GM21367 (cell line): ENCODE measurements at regions not wholly inside any gene's neighbourhood (a gene's known extent, or its start where the extent isn't known, plus 50 kb on each side); places are given as distances from the start of the nearest gene placed in this dataset.

ENCODE experiments used
- ATAC-seq: cut with Tn5 transposase; IDR thresholded peaks from one replicate; pipeline ENCODE4 v1.9.1; 2021; ENCODE audit not compliant: unreplicated experiment

GRCh38 chrX:82070948-82071347 is 869.0 kb downstream of the SH3BGRL start:
- no peak for ATAC-seq

GRCh38 chrX:82081027-82081426 is 879.1 kb downstream of the SH3BGRL start:
- no peak for ATAC-seq

GRCh38 chrX:82087699-82088098 is 885.8 kb downstream of the SH3BGRL start:
- ATAC-seq = no peak

GRCh38 chrX:82092307-82092706 is 890.4 kb downstream of the SH3BGRL start:
- ATAC-seq = no peak

GRCh38 chrX:82125103-82125502 is 923.2 kb downstream of the SH3BGRL start:
- ATAC-seq = no peak

GRCh38 chrX:82127228-82128123 is 925.6 kb downstream of the SH3BGRL start:
- peak; percentile 81 for ATAC-seq

- no peak for ATAC-seq
These were observed 932.5 kb downstream of the SH3BGRL start for GRCh38 chrX:82134378-82134777.

GRCh38 chrX:82141942-82142341 is 940.0 kb downstream of the SH3BGRL start:
- no peak for ATAC-seq

GRCh38 chrX:82161195-82161594 is 959.3 kb downstream of the SH3BGRL start:
- no peak for ATAC-seq

- ATAC-seq = no peak
These were observed 961.8 kb downstream of the SH3BGRL start for GRCh38 chrX:82163701-82164100.

GRCh38 chrX:82196866-82197265 is 995.0 kb downstream of the SH3BGRL start:
- no peak for ATAC-seq

- ATAC-seq = no peak
These were observed 1007.1 kb downstream of the SH3BGRL start for GRCh38 chrX:82208975-82209374.

GRCh38 chrX:82218361-82218760 is 1016.5 kb downstream of the SH3BGRL start:
- peak; percentile 77 for ATAC-seq

GRCh38 chrX:82219129-82219528 is 1017.2 kb downstream of the SH3BGRL start:
- ATAC-seq = no peak

GRCh38 chrX:82224961-82225360 is 1023.1 kb downstream of the SH3BGRL start:
- ATAC-seq = no peak

- ATAC-seq = no peak
These were observed 1028.1 kb downstream of the SH3BGRL start for GRCh38 chrX:82230013-82230412.

GRCh38 chrX:82232679-82233078 is 1030.8 kb downstream of the SH3BGRL start:
- ATAC-seq = no peak

GRCh38 chrX:82237328-82237727 is 1035.4 kb downstream of the SH3BGRL start:
- no peak for ATAC-seq
